SK-N-MC (cell line): ENCODE measurements at regions not wholly inside any gene's neighbourhood (a gene's known extent, or its start where the extent isn't known, plus 50 kb on each side); places are given as distances from the start of the nearest gene placed in this dataset.

Experiments
- EZH2 ChIP-seq: fragments of 200-600 bp; sonication (generic); IDR thresholded peaks from one replicate; pipeline ENCODE4 v1.6.1; 2017; ENCODE audit warnings: antibody characterized with exemption
- FOXP2 ChIP-seq: optimal IDR thresholded peaks from 2 replicates; pipeline ENCODE3; 2011; ENCODE audit warnings: mild to moderate bottlenecking, moderate library complexity; ENCODE audit not compliant: insufficient read depth; ENCODE audit errors: extremely low read length, control extremely low read depth

GRCh38 chr3:102866845-102867244 lies 432.0 kb downstream of the ZPLD1 start:
- TF ChIP-seq EZH2: no peak
- no peak for TF ChIP-seq FOXP2
